Neutrophil (primary cell): ENCODE measurements at regions not wholly inside any gene's neighbourhood (a gene's known extent, or its start where the extent isn't known, plus 50 kb on each side); places are given as distances from the start of the nearest gene placed in this dataset.

ENCODE experiments used
- H3K27ac ChIP-seq: fragments of 200-600 bp; sonication (generic); 2 replicates; pipeline ENCODE4 v1.5.1; 2016; ENCODE audit warnings: mild to moderate bottlenecking, moderate library complexity
- H3K27me3 ChIP-seq: fragments of 200-600 bp; sonication (generic); 2 replicates; pipeline ENCODE4 v1.6.0; 2016; ENCODE audit warnings: mild to moderate bottlenecking
- H3K36me3 ChIP-seq: fragments of 200-600 bp; sonication (generic); 2 replicates; pipeline ENCODE4 v1.5.1; 2017
- H3K4me1 ChIP-seq, 2 experiments: fragments of 200-600 bp in 1 of 2; sonication (generic) in 1 of 2; 1 replicate in 1 of 2; 2 replicates in 1 of 2; pipeline versions ENCODE4 v1.5.1 to v1.6.1; 2013 to 2016; ENCODE audit warnings: low read depth in 1 of 2, low read length in 1 of 2, mild to moderate bottlenecking in 1 of 2, moderate library complexity in 1 of 2; ENCODE audit not compliant: control insufficient read depth in 1 of 2, insufficient read depth in 1 of 2
- H3K4me3 ChIP-seq, 2 experiments: fragments of 200-600 bp in 1 of 2; sonication (generic) in 1 of 2; 1 replicate in 1 of 2; 2 replicates in 1 of 2; pipeline ENCODE4 v1.5.1; 2013 to 2016; ENCODE audit warnings: low read depth in 1 of 2, low read length in 1 of 2, mild to moderate bottlenecking in 1 of 2, moderate library complexity in 1 of 2
- H3K9me3 ChIP-seq: fragments of 200-600 bp; sonication (generic); 2 replicates; pipeline ENCODE4 v1.5.1; 2016
- TF ChIP-seq, protein P1 (sequence below): fragments of 200-600 bp; sonication (generic); IDR thresholded peaks from 2 replicates; pipeline ENCODE4 v1.5.1; 2016; ENCODE audit warnings: antibody characterized with exemption

DNA sequence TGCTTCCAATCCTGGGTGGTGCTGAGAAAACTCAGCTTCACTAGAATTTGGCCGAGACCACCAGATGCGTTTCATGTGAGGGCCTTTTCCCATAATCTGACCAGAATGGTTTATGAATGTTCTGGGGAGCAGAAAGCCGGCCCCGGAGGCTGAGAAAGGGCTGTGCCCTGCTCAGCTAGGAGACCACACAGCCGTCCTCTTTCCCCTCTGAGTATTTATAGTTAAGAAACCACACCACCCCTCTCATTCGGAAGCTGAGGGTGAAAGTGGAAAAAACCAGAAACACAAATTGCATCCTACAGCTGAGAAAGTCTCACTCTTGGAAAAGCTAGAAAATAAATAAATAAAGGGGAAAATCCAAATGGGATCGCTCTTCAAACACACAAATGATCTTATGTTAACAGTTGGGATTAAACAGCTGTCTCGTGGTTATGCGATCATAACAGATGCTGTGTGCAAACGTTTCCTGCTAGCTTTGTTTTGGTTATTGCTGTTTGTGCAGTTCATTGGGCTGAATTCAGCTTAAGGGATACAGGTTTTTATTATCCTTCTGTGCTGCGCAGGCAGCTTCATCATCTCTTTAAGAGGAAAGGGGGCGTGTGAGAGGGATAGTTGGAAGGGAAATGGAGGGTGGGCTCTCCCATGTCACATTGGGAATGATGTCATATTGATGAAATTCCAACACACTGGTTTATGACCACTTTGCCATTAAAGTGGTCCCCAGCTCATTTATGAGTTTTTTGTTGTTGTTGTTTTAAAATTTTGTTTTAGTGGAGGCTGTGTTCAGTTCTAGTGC, 1026.2 kb upstream of the NR2F2 start:
- H3K27ac ChIP-seq = no peak overlapping the region
- H3K4me1 ChIP-seq = no peaks in the 10 kb centered on the region
- peaks cover 10% of the 10 kb centered on the region for H3K27me3 ChIP-seq
- H3K36me3 ChIP-seq = no peaks in the 10 kb centered on the region
- H3K9me3 ChIP-seq = no peaks in the 10 kb centered on the region
- TF ChIP-seq, protein P1, sequence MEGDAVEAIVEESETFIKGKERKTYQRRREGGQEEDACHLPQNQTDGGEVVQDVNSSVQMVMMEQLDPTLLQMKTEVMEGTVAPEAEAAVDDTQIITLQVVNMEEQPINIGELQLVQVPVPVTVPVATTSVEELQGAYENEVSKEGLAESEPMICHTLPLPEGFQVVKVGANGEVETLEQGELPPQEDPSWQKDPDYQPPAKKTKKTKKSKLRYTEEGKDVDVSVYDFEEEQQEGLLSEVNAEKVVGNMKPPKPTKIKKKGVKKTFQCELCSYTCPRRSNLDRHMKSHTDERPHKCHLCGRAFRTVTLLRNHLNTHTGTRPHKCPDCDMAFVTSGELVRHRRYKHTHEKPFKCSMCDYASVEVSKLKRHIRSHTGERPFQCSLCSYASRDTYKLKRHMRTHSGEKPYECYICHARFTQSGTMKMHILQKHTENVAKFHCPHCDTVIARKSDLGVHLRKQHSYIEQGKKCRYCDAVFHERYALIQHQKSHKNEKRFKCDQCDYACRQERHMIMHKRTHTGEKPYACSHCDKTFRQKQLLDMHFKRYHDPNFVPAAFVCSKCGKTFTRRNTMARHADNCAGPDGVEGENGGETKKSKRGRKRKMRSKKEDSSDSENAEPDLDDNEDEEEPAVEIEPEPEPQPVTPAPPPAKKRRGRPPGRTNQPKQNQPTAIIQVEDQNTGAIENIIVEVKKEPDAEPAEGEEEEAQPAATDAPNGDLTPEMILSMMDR = no peak
- no peak overlapping the region for H3K4me3 ChIP-seq

DNA sequence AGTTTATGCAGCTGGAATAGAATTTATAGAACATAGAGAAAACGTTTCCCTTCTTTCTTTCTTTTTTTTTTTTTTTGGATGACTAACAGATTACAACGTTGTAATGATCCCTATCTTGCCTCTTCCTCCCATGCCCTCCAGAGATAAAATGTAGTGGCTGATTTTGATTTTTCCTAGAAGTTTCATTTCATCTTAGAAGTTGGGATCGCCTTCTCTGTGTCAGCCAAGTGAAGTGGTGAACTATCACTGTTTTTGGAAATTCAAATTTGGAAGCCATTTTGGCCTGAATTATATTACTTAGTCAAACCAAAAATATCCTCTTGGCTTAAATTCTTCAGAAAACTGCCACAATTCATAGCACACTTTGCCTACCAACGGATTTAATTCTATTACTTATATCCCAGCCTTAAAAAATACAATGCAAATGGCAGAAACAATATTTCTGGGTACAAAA, 1025.5 kb upstream of the NR2F2 start:
- no peak overlapping the region for H3K27ac ChIP-seq

DNA sequence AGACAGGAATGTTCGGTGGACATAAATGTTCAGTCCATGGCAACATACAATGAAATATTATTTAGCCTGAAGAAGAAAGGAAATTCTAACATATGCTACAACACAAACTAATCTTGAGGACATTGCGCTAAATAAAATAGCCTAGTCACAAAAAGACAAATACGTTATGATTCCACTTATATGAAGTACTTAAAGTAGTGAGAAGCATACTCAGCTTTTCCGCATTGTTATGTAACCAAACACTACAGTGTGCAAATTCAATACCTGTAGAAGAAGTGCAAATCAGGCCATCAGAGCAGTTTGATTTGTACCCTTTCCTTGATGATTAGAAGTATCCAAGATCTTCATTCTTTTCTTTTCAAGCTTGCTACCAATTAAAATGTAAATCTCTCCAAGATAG, 1023.4 kb upstream of the NR2F2 start:
- Histone ChIP-seq H3K27ac (no peak overlapping the region), H3K9me3 (no peaks in the 10 kb centered on the region), H3K4me3 (no peak overlapping the region), H3K36me3 (no peaks in the 10 kb centered on the region), H3K27me3 (peaks cover 10% of the 10 kb centered on the region), H3K4me1 (no peaks in the 10 kb centered on the region)
- TF ChIP-seq, protein P1 = no peak

More for the DNA sequence above, 1025.5 kb upstream of the NR2F2 start:
- TF ChIP-seq, protein P1 = no peak
- Histone ChIP-seq H3K4me1 (no peaks in the 10 kb centered on the region), H3K9me3 (no peaks in the 10 kb centered on the region), H3K36me3 (no peaks in the 10 kb centered on the region), H3K4me3 (no peak overlapping the region), H3K27me3 (peaks cover 10% of the 10 kb centered on the region)

DNA sequence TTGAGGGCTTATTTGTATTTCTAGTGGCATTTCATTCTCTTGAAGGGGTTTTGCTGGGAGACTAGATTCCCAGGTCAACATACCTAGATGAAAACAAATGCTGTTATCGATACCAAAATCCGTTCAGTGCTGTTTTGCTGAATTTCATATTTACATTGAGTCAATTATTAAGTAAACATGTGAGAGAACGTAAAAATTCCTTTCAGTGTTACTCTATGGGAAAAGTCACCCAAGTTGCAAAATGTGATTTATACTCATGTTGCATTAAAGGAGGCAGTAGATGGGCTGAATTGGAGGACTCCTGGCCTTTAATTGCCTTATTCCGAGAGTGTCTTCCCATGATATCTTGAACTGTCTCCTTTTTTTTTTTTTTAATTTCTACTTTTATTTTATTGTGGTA, 1011.3 kb upstream of the NR2F2 start:
- H3K36me3 ChIP-seq = no peaks in the 10 kb centered on the region
- TF ChIP-seq, protein P1 = no peak
- no peak overlapping the region for H3K4me3 ChIP-seq
- H3K9me3 ChIP-seq = no peaks in the 10 kb centered on the region
- peaks cover 8% of the 10 kb centered on the region for H3K27me3 ChIP-seq
- no peak overlapping the region for H3K27ac ChIP-seq
- H3K4me1 ChIP-seq = no peaks in the 10 kb centered on the region

DNA sequence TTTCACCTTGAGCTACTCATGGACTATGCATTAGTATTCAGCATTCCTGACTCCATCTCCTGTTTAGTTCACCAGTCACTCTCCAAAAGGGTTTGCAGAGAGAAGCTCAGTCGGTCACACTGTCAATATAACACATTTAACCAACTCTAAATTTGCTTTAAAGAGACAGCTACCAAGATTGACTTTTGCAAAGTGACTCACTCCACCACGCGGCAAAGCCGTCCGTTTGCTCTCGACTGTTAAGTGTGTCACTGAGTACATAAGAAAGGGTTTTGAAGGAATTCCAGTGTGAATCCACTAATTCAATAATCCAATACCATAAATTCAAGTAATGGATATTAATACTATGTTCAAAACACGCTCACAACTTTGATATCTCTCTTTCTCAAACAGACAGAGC, 1006.7 kb upstream of the NR2F2 start:
- H3K36me3 ChIP-seq = no peaks in the 10 kb centered on the region
- H3K4me1 ChIP-seq = no peaks in the 10 kb centered on the region
- TF ChIP-seq, protein P1 = no peak
- peaks cover 52% of the 10 kb centered on the region for H3K27me3 ChIP-seq
- no peak overlapping the region for H3K4me3 ChIP-seq
- H3K9me3 ChIP-seq = no peaks in the 10 kb centered on the region
- no peak overlapping the region for H3K27ac ChIP-seq
